Ovary (tissue), 7 donors: ENCODE measurements at regions not wholly inside any gene's neighbourhood (a gene's known extent, or its start where the extent isn't known, plus 50 kb on each side); places are given as distances from the start of the nearest gene placed in this dataset.
"Not testable (repeated sequence)": the region's sequence is repeated elsewhere in the genome, so short reads cannot be mapped to it uniquely, and the experiment has no call there.

ENCODE experiments used
- DNase-seq, 5 donors: peaks; one replicate each; pipeline ENCODE4 v3.0.0-alpha.2; 2019 to 2020
- H3K27ac ChIP-seq, 2 donors: fragments of 200-600 bp; one replicate each; pipeline versions ENCODE4 v1.5.1 to v1.8.0; 2019 to 2022
- H3K27me3 ChIP-seq: fragments of 200-600 bp; one replicate; pipeline ENCODE4 v1.8.0; 2022
- H3K36me3 ChIP-seq: fragments of 200-600 bp; sonication (generic); one replicate; pipeline ENCODE4 v1.5.1; 2019
- H3K4me1 ChIP-seq: one replicate; pipeline ENCODE4 v1.8.1; 2013; ENCODE audit warnings: mild to moderate bottlenecking, moderate library complexity; ENCODE audit not compliant: insufficient read depth
- H3K4me3 ChIP-seq: fragments of 200-600 bp; sonication (generic); one replicate; pipeline ENCODE4 v1.5.1; 2017
- H3K9me3 ChIP-seq, 2 donors: fragments of 200-600 bp in 1 of 2; sonication (generic) in 1 of 2; one replicate each; pipeline versions ENCODE4 v1.5.1 to v1.8.1; 2013 to 2019; ENCODE audit warnings: mild to moderate bottlenecking in 1 of 2, moderate library complexity in 1 of 2
- CTCF ChIP-seq, 3 donors: fragments of 450-650 bp in 2 of 3; fragments of 200-600 bp in 1 of 3; IDR thresholded peaks; one replicate each; pipeline versions ENCODE4 v1.5.1 to v1.8.0; 2016 to 2022; ENCODE audit warnings: antibody characterized with exemption in 3 of 3, mild to moderate bottlenecking in 1 of 3
- EP300 ChIP-seq: sonication (generic); formaldehyde crosslinking; IDR thresholded peaks from one replicate; pipeline ENCODE4 v1.6.1; 2017; ENCODE audit warnings: antibody characterized with exemption
- POLR2A ChIP-seq: fragments of 450-650 bp; IDR thresholded peaks from one replicate; pipeline ENCODE4 v1.6.1; 2017; ENCODE audit warnings: antibody characterized with exemption, mild to moderate bottlenecking, moderate library complexity
- WGBS, 3 donors: extraction: QIAGEN DNeasy Blood & Tissue Kit in 1 of 3; methylation state at CpG; one replicate each; pipeline versions ENCODE4 v1.1.5 to v1.1.7; 2013 to 2017; 5-methylcytosine and 5-hydroxymethylcytosine counted together
- intact Hi-C, 4 donors: fragments of 100-400 bp; cut with DNase I; formaldehyde crosslinking; loops; one replicate each; pipeline versions ENCODE4 v1.11.0 to v1.15.1; 2022 to 2023
- donor health status: DM: no; HTN: no; CAD: no; lungs with moderate emphysema.
- donor health status: DM: no; HTN: no; CAD: no.
- donor health status: Bipolar disorder and iron deficiency.
- donor health status: DM: no; HTN: no; CAD: no.
- donor health status: DM: yes; HTN: yes; CAD: no.

- no peaks in the 10 kb centered on the region for H3K9me3 ChIP-seq
- intact Hi-C loops: loop anchor here in 1 of 4 donors (10.0 kb wide), 2 partner anchors 331 to 841 kb away; partner anchors contain the start of genes FOXP2 and MDFIC
- no peaks in the 10 kb centered on the region for H3K36me3 ChIP-seq
- peak overlapping the region; percentile 80 for H3K4me3 ChIP-seq
- no peaks in the 10 kb centered on the region for H3K4me1 ChIP-seq
- TF ChIP-seq CTCF (IDR thresholded peaks at IDR 0.05): no peak
- TF ChIP-seq POLR2A: no peak
- no peak for TF ChIP-seq EP300
- no peaks in the 10 kb centered on the region for H3K27me3 ChIP-seq
- H3K27ac ChIP-seq: peak overlapping the region; percentile 77 to 97
- DNase-seq: no peak
- WGBS, 3 donors: 26 to 28% (median 28%) methylated on average over 11 of the region's 11 CpGs
These were observed 165.2 kb upstream of the PPP1R3A start for GRCh38 chr7:114084002-114084471.

GRCh38 chr7:114083166-114084001, 164.6 kb upstream of the PPP1R3A start:
- 15 to 16% (median 15%) methylated on average over 45 of the region's 45 CpGs for whole genome bisulfite sequencing, 3 donors
- H3K27me3 ChIP-seq: no peaks in the 10 kb centered on the region
- H3K4me3 ChIP-seq: peak overlapping the region; percentile 80
- no peak for TF ChIP-seq EP300
- no peaks in the 10 kb centered on the region for H3K36me3 ChIP-seq
- no peaks in the 10 kb centered on the region for H3K9me3 ChIP-seq
- H3K4me1 ChIP-seq: no peaks in the 10 kb centered on the region
- intact Hi-C loops: loop anchor here in 1 of 4 donors (10.0 kb wide), 2 partner anchors 331 to 841 kb away; partner anchors contain the start of genes FOXP2 and MDFIC
- peak overlapping the region in 1 of 2 donors; percentile 97 for H3K27ac ChIP-seq
- peak; percentile 31 to 59 (median 46) for DNase-seq

- Histone ChIP-seq H3K36me3 (no peaks in the 10 kb centered on the region), H3K4me1 (no peaks in the 10 kb centered on the region), H3K27me3 (no peaks in the 10 kb centered on the region), H3K9me3 (no peaks in the 10 kb centered on the region), H3K27ac (peak overlapping the region in 1 of 2 donors; percentile 97), H3K4me3 (peak overlapping the region; percentile 80)
- no peak for DNase-seq
- intact Hi-C loops: loop anchor here in 1 of 4 donors (10.0 kb wide), 2 partner anchors 332 to 842 kb away; partner anchors contain the start of genes FOXP2 and MDFIC
- WGBS, 3 donors: 9 to 11% (median 9%) methylated on average over 30 of the region's 30 CpGs
- no peak for TF ChIP-seq POLR2A
- no peak for TF ChIP-seq CTCF (IDR thresholded peaks at IDR 0.05)
- TF ChIP-seq EP300: no peak
These were observed 163.9 kb upstream of the PPP1R3A start for GRCh38 chr7:114082642-114083165.

- H3K4me3 ChIP-seq: no peak overlapping the region
- no peaks in the 10 kb centered on the region for H3K36me3 ChIP-seq
- no peaks in the 10 kb centered on the region for H3K4me1 ChIP-seq
- DNase-seq: no peak
- TF ChIP-seq CTCF (IDR thresholded peaks at IDR 0.05) (peak in 2 of 3 donors; percentile 44 to 55), EP300 (no peak)
- 24 to 32% (median 26%) methylated on average over 6 of the region's 6 CpGs for WGBS, 3 donors
- H3K27me3 ChIP-seq: no peaks in the 10 kb centered on the region
- no peak overlapping the region for H3K27ac ChIP-seq
- intact Hi-C loops: loop anchor here in 1 of 4 donors (10.0 kb wide), 2 partner anchors 333 to 843 kb away; partner anchors contain the start of genes FOXP2 and MDFIC
- H3K9me3 ChIP-seq: no peaks in the 10 kb centered on the region
These were observed 163.0 kb upstream of the PPP1R3A start for GRCh38 chr7:114081606-114082425.

GRCh38 chr7:114077158-114077524, 158.3 kb upstream of the PPP1R3A start:
- H3K27ac ChIP-seq, DNase-seq, H3K9me3 ChIP-seq, H3K27me3 ChIP-seq, intact Hi-C loops, H3K4me3 ChIP-seq, H3K4me1 ChIP-seq, H3K36me3 ChIP-seq: not testable (repeated sequence)
- WGBS, 3 donors: 95 to 97% (median 97%) methylated on average over 16 to 18 of the region's 18 CpGs

GRCh38 chr7:114076392-114077157, 157.8 kb upstream of the PPP1R3A start:
- intact Hi-C loops, H3K4me1 ChIP-seq, H3K27me3 ChIP-seq, H3K27ac ChIP-seq, H3K9me3 ChIP-seq, H3K36me3 ChIP-seq, DNase-seq, H3K4me3 ChIP-seq: not testable (repeated sequence)
- 97% methylated on average over 35 to 38 of the region's 38 CpGs for WGBS, 3 donors
